H9 (cell line): ENCODE measurements at regions not wholly inside any gene's neighbourhood (a gene's known extent, or its start where the extent isn't known, plus 50 kb on each side); places are given as distances from the start of the nearest gene placed in this dataset.

Experiments
- DNase-seq: peaks from one replicate; pipeline ENCODE4 v3.0.0-alpha.2; 2017
- H2AFZ ChIP-seq: one replicate; pipeline ENCODE4 v1.6.1; 2013; ENCODE audit warnings: mild to moderate bottlenecking, low read length, control low read depth, moderate library complexity
- H2AK5ac ChIP-seq: 2 replicates; pipeline ENCODE4 v1.6.1; 2013; ENCODE audit warnings: low read length, control low read depth, mixed read lengths; ENCODE audit not compliant: insufficient read length
- H2BK120ac ChIP-seq: one replicate; pipeline ENCODE4 v1.6.1; 2013; ENCODE audit warnings: low read depth, mild to moderate bottlenecking, low read length, control low read depth, inconsistent platforms; ENCODE audit not compliant: poor library complexity, severe bottlenecking
- H2BK12ac ChIP-seq: 2 replicates; pipeline ENCODE4 v1.6.1; 2013; ENCODE audit warnings: low read length, control low read depth, mixed read lengths, low read depth; ENCODE audit not compliant: insufficient read length
- H2BK15ac ChIP-seq: 2 replicates; pipeline ENCODE4 v1.6.1; 2013; ENCODE audit warnings: low read depth, low read length, control low read depth
- H2BK20ac ChIP-seq: one replicate; pipeline ENCODE4 v1.6.1; 2013; ENCODE audit warnings: low read depth, mild to moderate bottlenecking, low read length, control low read depth, inconsistent platforms; ENCODE audit not compliant: poor library complexity, severe bottlenecking
- H2BK5ac ChIP-seq: 2 replicates; pipeline ENCODE4 v1.6.1; 2013; ENCODE audit warnings: low read length, control low read depth, mixed read lengths; ENCODE audit not compliant: insufficient read length
- H3K14ac ChIP-seq: 2 replicates; pipeline ENCODE4 v1.6.1; 2013; ENCODE audit warnings: low read length, control low read depth; ENCODE audit not compliant: insufficient read depth
- H3K18ac ChIP-seq: 2 replicates; pipeline ENCODE4 v1.6.1; 2013; ENCODE audit warnings: low read depth, mild to moderate bottlenecking, mixed read lengths, low read length, control low read depth; ENCODE audit not compliant: insufficient read length
- H3K23ac ChIP-seq: 2 replicates; pipeline ENCODE4 v1.6.1; 2013; ENCODE audit warnings: low read length, control low read depth, mixed read lengths, low read depth; ENCODE audit not compliant: insufficient read length
- H3K23me2 ChIP-seq: 2 replicates; pipeline ENCODE4 v1.6.1; 2013; ENCODE audit warnings: low read depth, mild to moderate bottlenecking, mixed read lengths, low read length, control low read depth; ENCODE audit not compliant: insufficient read length, poor library complexity, severe bottlenecking
- H3K27ac ChIP-seq: 2 replicates; pipeline ENCODE4 v1.5.1; 2013; ENCODE audit warnings: low read length, control low read depth, mixed read lengths, low read depth; ENCODE audit not compliant: insufficient read length
- H3K27me3 ChIP-seq: 2 replicates; pipeline ENCODE4 v1.6.1; 2013; ENCODE audit warnings: low read length, control low read depth, inconsistent platforms; ENCODE audit not compliant: insufficient read depth
- H3K4ac ChIP-seq: 2 replicates; pipeline ENCODE4 v1.6.1; 2013; ENCODE audit warnings: low read depth, mild to moderate bottlenecking, control low read depth, inconsistent platforms, low read length, moderate library complexity
- H3K4me1 ChIP-seq: 2 replicates; pipeline ENCODE4 v1.6.1; 2013; ENCODE audit warnings: low read length, control low read depth, inconsistent platforms; ENCODE audit not compliant: insufficient read depth
- H3K4me2 ChIP-seq: 2 replicates; pipeline ENCODE4 v1.6.1; 2013; ENCODE audit warnings: low read length, control low read depth, mixed read lengths; ENCODE audit not compliant: insufficient read length, insufficient read depth
- H3K56ac ChIP-seq: 2 replicates; pipeline ENCODE4 v1.6.1; 2013; ENCODE audit warnings: low read depth, mild to moderate bottlenecking, mixed read lengths, low read length, control low read depth; ENCODE audit not compliant: insufficient read length
- H3K79me1 ChIP-seq: 2 replicates; pipeline ENCODE4 v1.6.1; 2013; ENCODE audit warnings: low read depth, mild to moderate bottlenecking, moderate library complexity, low read length, control low read depth, inconsistent platforms; ENCODE audit not compliant: insufficient read depth, poor library complexity, severe bottlenecking
- H3K79me2 ChIP-seq: 2 replicates; pipeline ENCODE4 v1.6.1; 2013; ENCODE audit warnings: low read length, control low read depth, inconsistent platforms; ENCODE audit not compliant: insufficient read depth
- H3K9ac ChIP-seq: 2 replicates; pipeline ENCODE4 v1.6.1; 2013; ENCODE audit warnings: low read length, control low read depth, mixed read lengths; ENCODE audit not compliant: insufficient read length; ENCODE audit errors: extremely low read depth
- H3K9me3 ChIP-seq: one replicate; pipeline ENCODE4 v1.6.1; 2013; ENCODE audit warnings: low read depth, low read length, inconsistent platforms; ENCODE audit not compliant: control insufficient read depth
- H3T11ph ChIP-seq: one replicate; pipeline ENCODE4 v1.6.1; 2013; ENCODE audit warnings: mild to moderate bottlenecking, low read length, control low read depth, inconsistent platforms
- H4K20me1 ChIP-seq: one replicate; pipeline ENCODE4 v1.6.1; 2013; ENCODE audit not compliant: control insufficient read depth, insufficient read length, insufficient read depth
- H4K5ac ChIP-seq: 2 replicates; pipeline ENCODE4 v1.6.1; 2013; ENCODE audit warnings: low read depth, mild to moderate bottlenecking, mixed read lengths, low read length, control low read depth; ENCODE audit not compliant: insufficient read length
- H4K8ac ChIP-seq: replicated peaks from 2 replicates; pipeline ENCODE4 v1.6.1; 2013; ENCODE audit warnings: low read length, control low read depth, mixed read lengths, low read depth; ENCODE audit not compliant: insufficient read length
- H4K91ac ChIP-seq: 2 replicates; pipeline ENCODE4 v1.6.1; 2013; ENCODE audit warnings: low read depth, mild to moderate bottlenecking, moderate library complexity, mixed read lengths, low read length, control low read depth; ENCODE audit not compliant: insufficient read length
- H3K27ac Mint-ChIP-seq, 3 experiments: 2 replicates in 2 of 3; 3 replicates in 1 of 3; pipeline ENCODE4 v1.8.0; 2020 to 2021; ENCODE audit warnings: mixed read lengths in 3 of 3, mild to moderate bottlenecking in 1 of 3, moderate library complexity in 1 of 3
- H3K27me3 Mint-ChIP-seq: 2 replicates; pipeline ENCODE4 v1.8.0; 2021; ENCODE audit warnings: low read depth, mild to moderate bottlenecking, moderate library complexity, mixed read lengths
- H3K36me3 Mint-ChIP-seq, 3 experiments: 2 replicates in 2 of 3; 3 replicates in 1 of 3; pipeline ENCODE4 v1.8.0; 2020 to 2021; ENCODE audit warnings: low read depth in 3 of 3, mixed read lengths in 3 of 3; ENCODE audit not compliant: insufficient read depth in 1 of 3
- H3K4me1 Mint-ChIP-seq, 2 experiments: 2 replicates each; pipeline ENCODE4 v1.8.0; 2020; ENCODE audit warnings: mixed read lengths in 2 of 2
- H3K4me3 Mint-ChIP-seq, 2 experiments: 2 replicates in 1 of 2; 3 replicates in 1 of 2; pipeline ENCODE4 v1.8.0; 2020 to 2021; ENCODE audit warnings: mild to moderate bottlenecking in 2 of 2, mixed read lengths in 2 of 2, moderate library complexity in 1 of 2
- H3K9me3 Mint-ChIP-seq, 2 experiments: 2 replicates in 1 of 2; 3 replicates in 1 of 2; pipeline ENCODE4 v1.8.0; 2020; ENCODE audit warnings: mild to moderate bottlenecking in 2 of 2, mixed read lengths in 2 of 2, moderate library complexity in 1 of 2
- CTCF ChIP-seq: fragments of 200-600 bp; sonication (generic); conservative IDR thresholded peaks from 3 replicates; pipeline ENCODE4 v1.8.0; 2021; ENCODE audit warnings: antibody characterized with exemption, mild to moderate bottlenecking
- WGBS: extraction: QIAGEN DNeasy Blood & Tissue Kit; methylation state at CpG from one replicate; pipeline ENCODE4 v1.1.7; 2013; ENCODE audit warnings: missing lambda C conversion rate, low lambda C conversion rate, mixed read lengths; ENCODE audit not compliant: insufficient read length; ENCODE audit errors: extremely low coverage; 5-methylcytosine and 5-hydroxymethylcytosine counted together

- H3K4me2 ChIP-seq, result no peak overlapping the region
- H2BK120ac ChIP-seq, result no peak overlapping the region
- no peak overlapping the region for H3K18ac ChIP-seq
- H3K9ac ChIP-seq, result no peak overlapping the region
- no peak overlapping the region for H3K27ac ChIP-seq
- H4K5ac ChIP-seq, result no peak overlapping the region
- H3K23ac ChIP-seq, result no peak overlapping the region
- H3K79me1 ChIP-seq, result no peaks in the 10 kb centered on the region
- H3K4me1 Mint-ChIP-seq, result peaks cover 0 to 2% of the 10 kb centered on the region in 2 experiments; a peak in 2 of 4 replicates
- no peak overlapping the region for H2BK20ac ChIP-seq
- no peak overlapping the region for H3K27ac Mint-ChIP-seq
- H3K27me3 Mint-ChIP-seq, result no peaks in the 10 kb centered on the region
- H3K4ac ChIP-seq, result no peak overlapping the region
- no peak overlapping the region for H2AFZ ChIP-seq
- no peak overlapping the region for H2BK5ac ChIP-seq
- H3K14ac ChIP-seq, result no peak overlapping the region
- no peaks in the 10 kb centered on the region; a peak in 4 of 5 replicates for H3K9me3 Mint-ChIP-seq
- H2AK5ac ChIP-seq, result no peak overlapping the region
- no peak overlapping the region for H4K91ac ChIP-seq
- no peak overlapping the region for H4K8ac ChIP-seq
- no peak overlapping the region for H3K4me3 Mint-ChIP-seq
- H3K79me2 ChIP-seq, result no peaks in the 10 kb centered on the region
- no peak overlapping the region for H3K56ac ChIP-seq
- no peak for DNase-seq
- H3T11ph ChIP-seq, result no peak overlapping the region
- H3K4me1 ChIP-seq, result no peaks in the 10 kb centered on the region
- H3K27me3 ChIP-seq, result no peaks in the 10 kb centered on the region
- H2BK12ac ChIP-seq, result no peak overlapping the region
- no peak overlapping the region for H2BK15ac ChIP-seq
- no peak for TF ChIP-seq CTCF
- WGBS, result no CpG with 5 or more reads among the region's 1 CpG
- H4K20me1 ChIP-seq, result no peaks in the 10 kb centered on the region
- H3K9me3 ChIP-seq, result no peaks in the 10 kb centered on the region
- peaks cover 0 to 4% (median 0%) of the 10 kb centered on the region in 3 experiments; a peak in 1 of 7 replicates for H3K36me3 Mint-ChIP-seq
- H3K23me2 ChIP-seq, result no peaks in the 10 kb centered on the region
These were observed 835.5 kb downstream of the PDHA2 start for GRCh38 chr4:96675416-96675815.
